ENCODE measurements at regions not wholly inside any gene's neighbourhood (a gene's known extent, or its start where the extent isn't known, plus 50 kb on each side); places are given as distances from the start of the nearest gene placed in this dataset.
"Not testable (repeated sequence)": the region's sequence is repeated elsewhere in the genome, so short reads cannot be mapped to it uniquely, and the experiment has no call there.

DNA sequence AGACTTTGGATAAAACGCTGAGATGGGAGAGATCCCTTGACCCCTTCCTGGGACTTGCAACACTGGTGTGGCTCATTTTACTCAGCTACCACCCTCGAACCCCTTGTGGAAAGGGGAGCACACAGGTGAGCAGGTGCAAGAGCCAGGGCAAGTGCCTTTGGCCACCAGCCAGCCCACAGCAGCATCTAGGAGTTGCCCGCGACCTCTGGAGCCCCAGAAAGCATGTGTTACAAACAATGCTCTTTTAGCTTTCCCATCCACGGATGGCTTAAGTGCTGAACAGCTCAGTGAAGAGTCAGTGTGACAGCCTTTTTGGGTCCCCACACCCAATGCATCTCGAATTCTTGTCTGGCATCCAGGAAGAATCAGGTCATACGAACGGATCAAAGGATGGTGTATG, 197.8 kb downstream of the MEMO1 start:
- no peak for DNase-seq
- H3K36me3 ChIP-seq (ENCODE audit: control insufficient read depth, insufficient read depth, low read length): no peaks in the 10 kb centered on the region
- no peak overlapping the region for H3K4me3 ChIP-seq (ENCODE audit: low read length)
- no peaks in the 10 kb centered on the region for H3K4me1 ChIP-seq (ENCODE audit: control insufficient read depth, insufficient read depth, low read length)
- no peak overlapping the region for H3K27ac ChIP-seq (ENCODE audit: low read length)
- H3K9me3 ChIP-seq (ENCODE audit: control insufficient read depth, low read depth, low read length): no peaks in the 10 kb centered on the region
- H3K27me3 ChIP-seq (ENCODE audit: control insufficient read depth, insufficient read depth, low read length): no peaks in the 10 kb centered on the region
- WGBS (ENCODE audit: insufficient coverage, low lambda C conversion rate): 100% methylated on average over 1 of the region's 8 CpGs

DNA sequence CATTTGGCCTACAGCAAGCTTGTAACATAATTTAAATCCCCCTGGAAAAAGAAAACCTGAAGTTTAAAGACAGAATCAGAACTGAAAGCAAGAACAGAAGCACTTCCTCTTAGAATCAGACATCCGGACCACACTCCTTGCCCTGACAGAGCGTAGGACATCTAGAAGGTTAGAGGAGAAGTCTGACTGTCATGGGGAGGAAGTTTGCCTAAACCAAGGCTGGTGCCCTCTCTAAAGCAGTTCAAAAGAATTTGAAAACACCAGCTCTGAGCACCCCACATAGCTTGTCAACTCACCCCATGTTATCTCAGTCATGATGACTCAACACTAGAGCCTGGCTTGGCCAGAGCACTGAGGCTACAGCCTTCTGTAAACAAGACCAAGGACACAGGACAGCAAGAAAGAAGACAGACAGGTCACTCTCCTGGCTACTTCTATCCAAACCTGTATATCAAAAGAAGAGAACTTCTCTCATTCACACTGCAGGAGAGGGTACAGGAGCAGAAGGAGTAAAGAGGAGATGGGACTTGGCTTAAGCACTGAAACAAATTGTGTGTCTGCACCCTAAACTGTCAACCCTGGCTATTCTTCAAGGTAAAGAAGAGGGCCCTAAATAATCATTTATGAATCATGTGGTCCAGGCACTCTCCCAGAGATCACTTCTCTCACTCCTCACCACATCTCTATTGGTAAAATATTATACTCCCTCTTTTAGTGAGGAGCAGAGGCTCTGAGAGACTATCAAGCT, 198.6 kb downstream of the MEMO1 start:
- H3K4me3 ChIP-seq (ENCODE audit: low read length): no peak overlapping the region
- no peaks in the 10 kb centered on the region for H3K9me3 ChIP-seq (ENCODE audit: control insufficient read depth, low read depth, low read length)
- H3K4me1 ChIP-seq (ENCODE audit: control insufficient read depth, insufficient read depth, low read length): no peaks in the 10 kb centered on the region
- no peak overlapping the region for H3K27ac ChIP-seq (ENCODE audit: low read length)
- peak in 1 of 2 donors; percentile 7 for DNase-seq
- WGBS (ENCODE audit: insufficient coverage, low lambda C conversion rate): 80% methylated on average over 1 of the region's 2 CpGs
- H3K27me3 ChIP-seq (ENCODE audit: control insufficient read depth, insufficient read depth, low read length): no peaks in the 10 kb centered on the region
- no peaks in the 10 kb centered on the region for H3K36me3 ChIP-seq (ENCODE audit: control insufficient read depth, insufficient read depth, low read length)

DNA sequence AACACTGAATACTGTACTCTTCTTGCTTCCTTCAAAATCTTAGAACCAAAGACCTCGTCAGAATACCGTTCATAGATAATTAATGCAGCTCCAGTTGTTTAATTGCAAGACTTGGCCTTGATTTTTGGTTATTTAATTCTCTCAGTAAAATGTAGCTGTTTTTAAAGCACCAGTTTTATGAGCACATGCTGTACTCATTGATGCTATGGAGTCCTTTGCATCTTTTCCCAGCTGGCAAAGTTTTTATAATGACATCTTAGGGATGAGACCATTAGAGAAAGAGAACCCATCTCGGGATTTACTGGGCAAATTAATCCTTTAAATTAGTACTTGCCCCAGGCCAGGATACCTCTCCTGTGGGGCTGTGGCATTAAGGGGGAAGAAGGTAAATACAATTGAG, 199.3 kb downstream of the MEMO1 start:
- no CpG with 5 or more reads among the region's 3 CpGs for WGBS (ENCODE audit: insufficient coverage, low lambda C conversion rate)

DNA sequence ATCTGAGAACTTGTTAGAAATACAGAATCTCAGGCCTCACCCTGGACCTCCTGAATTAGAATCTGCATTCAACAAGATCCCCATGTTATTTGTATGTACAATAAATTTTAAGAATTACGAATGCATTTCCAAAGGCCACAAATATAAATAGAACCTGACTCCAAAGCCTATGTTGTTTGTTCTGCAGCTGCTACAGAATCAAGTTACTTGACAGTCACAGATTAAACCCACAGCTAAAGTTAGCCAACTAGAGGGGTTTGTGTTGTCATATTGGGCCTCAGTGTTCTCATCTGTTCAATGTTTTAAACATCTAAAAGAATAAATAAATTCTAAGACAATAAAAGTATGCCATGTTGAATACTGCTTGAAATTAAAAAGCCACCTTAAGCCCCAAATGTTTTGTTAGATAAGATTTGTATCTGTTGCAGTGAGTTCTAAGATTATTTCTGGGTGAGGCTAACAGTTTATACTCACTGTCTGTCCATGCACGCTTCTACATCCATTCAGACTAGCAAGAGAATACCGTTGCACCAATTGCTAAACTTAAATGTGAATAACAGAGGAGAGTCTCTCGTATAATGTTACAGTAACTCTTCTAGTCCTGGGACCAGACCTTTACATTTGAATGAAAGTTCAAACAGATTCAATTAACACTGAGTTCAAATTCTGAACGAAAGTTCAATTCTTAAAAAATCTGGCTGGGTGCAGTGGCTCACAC, 200.4 kb downstream of the MEMO1 start:
- no peaks in the 10 kb centered on the region for H3K27me3 ChIP-seq (ENCODE audit: control insufficient read depth, insufficient read depth, low read length)
- WGBS (ENCODE audit: insufficient coverage, low lambda C conversion rate): 42% methylated on average over 2 of the region's 5 CpGs

More for the DNA sequence above, 199.3 kb downstream of the MEMO1 start:
- H3K9me3 ChIP-seq (ENCODE audit: control insufficient read depth, low read depth, low read length): no peaks in the 10 kb centered on the region
- H3K4me1 ChIP-seq (ENCODE audit: control insufficient read depth, insufficient read depth, low read length): no peaks in the 10 kb centered on the region
- no peak for DNase-seq
- H3K4me3 ChIP-seq (ENCODE audit: low read length): no peak overlapping the region
- H3K36me3 ChIP-seq (ENCODE audit: control insufficient read depth, insufficient read depth, low read length): no peaks in the 10 kb centered on the region
- H3K27me3 ChIP-seq (ENCODE audit: control insufficient read depth, insufficient read depth, low read length): no peaks in the 10 kb centered on the region
- no peak overlapping the region for H3K27ac ChIP-seq (ENCODE audit: low read length)

DNA sequence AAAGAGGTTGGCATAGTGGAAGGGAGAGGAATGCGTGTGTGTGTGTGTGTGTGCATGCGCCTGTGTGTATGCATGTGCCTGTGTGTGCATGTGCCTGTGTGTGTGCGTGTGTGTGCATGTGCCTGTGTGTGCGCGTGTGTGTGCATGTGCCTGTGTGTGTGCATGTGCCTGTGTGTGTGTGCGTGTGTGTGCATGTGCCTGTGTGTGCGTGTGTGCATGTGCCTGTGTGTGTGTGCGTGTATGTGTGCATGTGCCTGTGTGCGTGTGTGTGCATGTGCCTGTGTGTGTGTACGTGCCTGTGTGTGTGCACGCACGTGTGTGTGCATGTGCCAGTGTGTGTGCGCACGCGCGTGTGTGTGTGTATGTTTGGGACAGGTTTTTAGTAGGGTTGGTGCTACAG, 205.1 kb downstream of the MEMO1 start:
- no peak for DNase-seq
- H3K27ac ChIP-seq (ENCODE audit: low read length): no peak overlapping the region
- no peaks in the 10 kb centered on the region for H3K4me1 ChIP-seq (ENCODE audit: control insufficient read depth, insufficient read depth, low read length)
- H3K27me3 ChIP-seq (ENCODE audit: control insufficient read depth, insufficient read depth, low read length): no peaks in the 10 kb centered on the region
- H3K9me3 ChIP-seq (ENCODE audit: control insufficient read depth, low read depth, low read length): no peaks in the 10 kb centered on the region
- no CpG with 5 or more reads among the region's 16 CpGs for WGBS (ENCODE audit: insufficient coverage, low lambda C conversion rate)
- H3K36me3 ChIP-seq (ENCODE audit: control insufficient read depth, insufficient read depth, low read length): no peaks in the 10 kb centered on the region
- no peak overlapping the region for H3K4me3 ChIP-seq (ENCODE audit: low read length)

More for the DNA sequence above, 200.4 kb downstream of the MEMO1 start:
- Histone ChIP-seq H3K27ac (ENCODE audit: low read length) (no peak overlapping the region), H3K9me3 (ENCODE audit: control insufficient read depth, low read depth, low read length) (no peaks in the 10 kb centered on the region), H3K4me1 (ENCODE audit: control insufficient read depth, insufficient read depth, low read length) (no peaks in the 10 kb centered on the region), H3K4me3 (ENCODE audit: low read length) (no peak overlapping the region), H3K36me3 (ENCODE audit: control insufficient read depth, insufficient read depth, low read length) (no peaks in the 10 kb centered on the region)
- no peak for DNase-seq

DNA sequence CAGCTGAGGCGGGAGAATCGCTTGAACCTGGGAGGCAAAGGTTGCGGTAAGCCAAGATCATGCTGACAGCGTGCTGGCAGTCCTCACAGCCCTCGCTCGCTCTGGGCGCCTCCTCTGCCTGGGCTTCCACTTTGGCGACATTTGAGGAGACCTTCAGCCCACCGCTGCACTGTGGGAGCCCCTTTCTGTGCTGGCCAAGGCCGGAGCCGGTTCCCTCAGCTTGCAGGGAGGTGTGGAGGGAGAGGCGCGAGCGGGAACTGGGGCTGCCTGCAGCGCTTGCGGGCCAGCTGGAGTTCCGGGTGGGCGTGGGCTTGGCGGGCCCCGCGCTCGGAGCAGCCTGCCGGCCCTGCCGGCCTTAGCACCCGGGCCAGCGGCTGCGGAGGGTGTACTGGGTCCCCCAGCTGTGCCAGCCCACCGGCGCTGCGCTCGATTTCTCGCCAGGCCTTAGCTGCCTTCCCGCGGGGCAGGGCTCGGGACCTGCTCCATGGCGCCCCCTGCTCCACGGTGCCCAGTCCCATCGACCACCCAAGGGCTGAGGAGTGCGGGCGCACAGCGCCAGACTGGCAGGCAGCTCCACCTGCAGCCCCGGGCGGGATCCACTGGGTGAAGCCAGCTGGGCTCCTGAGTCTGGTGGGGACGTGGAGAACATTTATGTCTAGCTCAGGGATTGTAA, 207.2 kb downstream of the MEMO1 start:
- WGBS (ENCODE audit: insufficient coverage, low lambda C conversion rate): no CpG with 5 or more reads among the region's 44 CpGs
- H3K27me3 ChIP-seq (ENCODE audit: control insufficient read depth, insufficient read depth, low read length); H3K9me3 ChIP-seq (ENCODE audit: control insufficient read depth, low read depth, low read length); H3K4me3 ChIP-seq (ENCODE audit: low read length); H3K4me1 ChIP-seq (ENCODE audit: control insufficient read depth, insufficient read depth, low read length); H3K27ac ChIP-seq (ENCODE audit: low read length); H3K36me3 ChIP-seq (ENCODE audit: control insufficient read depth, insufficient read depth, low read length); DNase-seq: not testable (repeated sequence)

DNA sequence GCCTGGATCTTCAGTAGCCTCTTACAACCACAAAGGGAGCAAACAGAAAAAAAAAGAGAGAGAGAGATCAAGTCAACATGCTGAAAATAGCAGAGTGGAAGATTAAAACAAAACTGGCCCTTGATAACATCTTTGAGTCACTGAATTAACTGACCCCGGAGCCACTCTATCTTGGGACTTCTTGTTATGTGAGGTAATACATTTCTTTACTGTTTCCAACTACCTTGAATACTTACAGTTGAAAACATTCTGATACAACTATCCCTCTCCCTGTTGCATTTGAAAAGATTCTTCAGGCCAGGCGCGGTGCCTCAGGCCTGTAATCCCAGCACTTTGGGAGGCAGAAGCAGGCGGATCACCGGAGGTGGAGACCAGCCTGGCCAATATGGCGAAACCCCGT, 208.1 kb downstream of the MEMO1 start:
- H3K9me3 ChIP-seq (ENCODE audit: control insufficient read depth, low read depth, low read length): no peaks in the 10 kb centered on the region
- H3K27ac ChIP-seq (ENCODE audit: low read length): no peak overlapping the region
- no peak overlapping the region for H3K4me3 ChIP-seq (ENCODE audit: low read length)
- H3K27me3 ChIP-seq (ENCODE audit: control insufficient read depth, insufficient read depth, low read length): no peaks in the 10 kb centered on the region
- WGBS (ENCODE audit: insufficient coverage, low lambda C conversion rate): 100% methylated on average over 3 of the region's 7 CpGs
- no peaks in the 10 kb centered on the region for H3K4me1 ChIP-seq (ENCODE audit: control insufficient read depth, insufficient read depth, low read length)
- DNase-seq: no peak
- H3K36me3 ChIP-seq (ENCODE audit: control insufficient read depth, insufficient read depth, low read length): no peaks in the 10 kb centered on the region

DNA sequence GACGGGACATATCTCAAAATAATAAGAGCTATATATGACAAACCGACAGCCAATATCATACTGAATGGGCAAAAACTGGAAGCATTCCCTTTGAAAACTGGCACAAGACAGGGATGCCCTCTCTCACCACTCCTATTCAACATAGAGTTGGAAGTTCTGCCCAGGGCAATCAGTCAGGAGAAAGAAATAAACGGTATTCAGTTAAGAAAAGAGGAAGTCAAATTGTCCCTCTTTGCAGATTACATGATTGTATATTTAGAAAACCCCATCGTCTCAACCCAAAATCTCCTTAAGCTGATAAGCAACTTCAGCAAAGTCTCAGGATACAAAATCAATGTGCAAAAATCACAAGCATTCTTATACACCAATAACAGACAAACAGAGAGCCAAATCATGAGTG, 211.5 kb downstream of the MEMO1 start:
- not testable (repeated sequence) for H3K36me3 ChIP-seq (ENCODE audit: control insufficient read depth, insufficient read depth, low read length); DNase-seq; H3K27ac ChIP-seq (ENCODE audit: low read length); H3K4me1 ChIP-seq (ENCODE audit: control insufficient read depth, insufficient read depth, low read length); H3K9me3 ChIP-seq (ENCODE audit: control insufficient read depth, low read depth, low read length); H3K4me3 ChIP-seq (ENCODE audit: low read length); H3K27me3 ChIP-seq (ENCODE audit: control insufficient read depth, insufficient read depth, low read length)
- no CpG with 5 or more reads among the region's 4 CpGs for WGBS (ENCODE audit: insufficient coverage, low lambda C conversion rate)

DNA sequence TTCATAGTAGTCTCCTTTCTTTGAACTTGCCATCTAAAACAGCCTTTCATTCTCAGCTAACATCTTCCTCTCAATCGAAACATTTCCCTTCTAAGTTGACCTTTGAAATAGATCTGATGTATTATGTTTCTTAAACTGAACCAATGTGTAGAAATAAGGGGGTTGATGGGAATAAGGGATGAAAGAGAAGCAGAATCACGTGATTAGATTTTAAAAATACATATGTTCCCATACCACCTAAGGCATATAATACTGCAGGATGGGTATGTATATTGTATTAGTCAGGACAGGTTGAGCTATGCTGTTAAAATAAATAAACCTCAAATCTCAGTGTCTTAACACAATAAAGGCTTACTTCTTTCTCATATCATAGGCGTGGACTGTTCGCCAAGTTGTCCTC, 207.5 kb upstream of the SRD5A2 start:
- WGBS (ENCODE audit: insufficient coverage, low lambda C conversion rate): 88% methylated on average over 1 of the region's 4 CpGs
- no peak overlapping the region for H3K27ac ChIP-seq (ENCODE audit: low read length)
- H3K9me3 ChIP-seq (ENCODE audit: control insufficient read depth, low read depth, low read length): no peaks in the 10 kb centered on the region

DNA sequence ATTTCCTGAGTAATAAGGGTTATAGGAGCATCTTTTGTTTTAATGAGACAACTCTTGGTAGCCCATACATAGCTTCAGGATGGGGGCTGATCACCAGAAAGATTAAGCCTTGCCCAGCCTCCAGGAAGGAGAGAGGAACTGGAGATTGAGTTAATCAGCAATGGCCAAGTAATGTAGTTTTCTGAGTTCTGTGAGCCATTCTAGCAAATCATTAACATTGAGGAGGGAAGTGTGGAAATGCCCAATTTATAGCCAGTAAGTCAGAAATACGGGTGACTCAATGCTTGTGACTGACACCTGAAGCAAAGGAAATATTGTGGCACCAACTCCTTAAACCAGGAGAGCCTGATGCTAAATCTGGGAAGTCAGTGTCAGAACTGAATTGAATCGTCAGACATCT, 205.1 kb upstream of the SRD5A2 start:
- peak; percentile 31 to 58 for DNase-seq
- WGBS (ENCODE audit: insufficient coverage, low lambda C conversion rate): 50% methylated on average over 2 of the region's 2 CpGs
- no peaks in the 10 kb centered on the region for H3K27me3 ChIP-seq (ENCODE audit: control insufficient read depth, insufficient read depth, low read length)

More for the DNA sequence above, 207.5 kb upstream of the SRD5A2 start:
- DNase-seq: no peak
- Histone ChIP-seq H3K4me1 (ENCODE audit: control insufficient read depth, insufficient read depth, low read length) (peaks cover 3% of the 10 kb centered on the region), H3K4me3 (ENCODE audit: low read length) (no peak overlapping the region), H3K27me3 (ENCODE audit: control insufficient read depth, insufficient read depth, low read length) (no peaks in the 10 kb centered on the region), H3K36me3 (ENCODE audit: control insufficient read depth, insufficient read depth, low read length) (no peaks in the 10 kb centered on the region)

More for the DNA sequence above, 205.1 kb upstream of the SRD5A2 start:
- Histone ChIP-seq H3K4me1 (ENCODE audit: control insufficient read depth, insufficient read depth, low read length) (peaks cover 3% of the 10 kb centered on the region), H3K27ac (ENCODE audit: low read length) (no peak overlapping the region), H3K36me3 (ENCODE audit: control insufficient read depth, insufficient read depth, low read length) (no peaks in the 10 kb centered on the region), H3K9me3 (ENCODE audit: control insufficient read depth, low read depth, low read length) (peaks cover 3% of the 10 kb centered on the region), H3K4me3 (ENCODE audit: low read length) (no peak overlapping the region)

All from large intestine (tissue), 3 donors.